Glutamatergic neuron (in vitro differentiated cells): ENCODE measurements at regions not wholly inside any gene's neighbourhood (a gene's known extent, or its start where the extent isn't known, plus 50 kb on each side); places are given as distances from the start of the nearest gene placed in this dataset.
"Not testable (repeated sequence)": the region's sequence is repeated elsewhere in the genome, so short reads cannot be mapped to it uniquely, and the experiment has no call there.

ENCODE experiments used
- DNase-seq: peaks from one replicate; pipeline ENCODE4 v3.0.0; 2022
- H3K27ac Mint-ChIP-seq: one replicate; pipeline ENCODE4 v1.8.0; 2020; ENCODE audit warnings: mild to moderate bottlenecking, mixed read lengths, inconsistent platforms; ENCODE audit not compliant: unreplicated experiment
- H3K27me3 Mint-ChIP-seq: one replicate; pipeline ENCODE4 v1.8.0; 2020; ENCODE audit warnings: mild to moderate bottlenecking, moderate library complexity, mixed read lengths, inconsistent platforms; ENCODE audit not compliant: unreplicated experiment
- H3K36me3 Mint-ChIP-seq: one replicate; pipeline ENCODE4 v1.8.0; 2020; ENCODE audit warnings: mild to moderate bottlenecking, mixed read lengths, inconsistent platforms; ENCODE audit not compliant: unreplicated experiment
- H3K4me1 Mint-ChIP-seq: one replicate; pipeline ENCODE4 v1.8.0; 2020; ENCODE audit warnings: mild to moderate bottlenecking, low read depth, mixed read lengths, inconsistent platforms; ENCODE audit not compliant: unreplicated experiment
- H3K4me3 Mint-ChIP-seq: one replicate; pipeline ENCODE4 v1.8.0; 2020; ENCODE audit warnings: mild to moderate bottlenecking, mixed read lengths, inconsistent platforms; ENCODE audit not compliant: unreplicated experiment
- H3K9me3 Mint-ChIP-seq: one replicate; pipeline ENCODE4 v1.8.0; 2020; ENCODE audit warnings: mild to moderate bottlenecking, moderate library complexity, mixed read lengths, inconsistent platforms; ENCODE audit not compliant: unreplicated experiment
- CTCF ChIP-seq: fragments of 200-600 bp; sonication (generic); IDR thresholded peaks from one replicate; pipeline ENCODE4 v1.5.0; 2021; ENCODE audit not compliant: partially characterized antibody, unreplicated experiment

- Mint-ChIP-seq H3K27me3 (no peaks in the 10 kb centered on the region), H3K4me3 (no peak overlapping the region), H3K9me3 (peaks cover 3% of the 10 kb centered on the region), H3K36me3 (peaks cover 5% of the 10 kb centered on the region), H3K27ac (no peak overlapping the region), H3K4me1 (no peaks in the 10 kb centered on the region)
- no peak for TF ChIP-seq CTCF
- no peak for DNase-seq
Observed at GRCh38 chr12:68537571-68537970, 73.1 kb upstream of the RAP1B start.

- H3K27me3 Mint-ChIP-seq: no peaks in the 10 kb centered on the region
Observed at GRCh38 chr12:68538726-68539614, 71.7 kb upstream of the RAP1B start.

GRCh38 chr12:68539615-68539952 is 71.1 kb upstream of the RAP1B start:
- no peak for TF ChIP-seq CTCF
- Mint-ChIP-seq H3K27ac (no peak overlapping the region), H3K9me3 (peaks cover 3% of the 10 kb centered on the region), H3K4me3 (no peak overlapping the region), H3K4me1 (no peaks in the 10 kb centered on the region), H3K27me3 (no peaks in the 10 kb centered on the region), H3K36me3 (peaks cover 5% of the 10 kb centered on the region)
- no peak for DNase-seq

More at GRCh38 chr12:68538726-68539614, 71.7 kb upstream of the RAP1B start:
- peaks cover 3% of the 10 kb centered on the region for H3K9me3 Mint-ChIP-seq
- DNase-seq: no peak
- H3K27ac Mint-ChIP-seq: no peak overlapping the region
- peaks cover 5% of the 10 kb centered on the region for H3K36me3 Mint-ChIP-seq
- no peak for TF ChIP-seq CTCF
- H3K4me1 Mint-ChIP-seq: no peaks in the 10 kb centered on the region
- no peak overlapping the region for H3K4me3 Mint-ChIP-seq

- not testable (repeated sequence) for H3K36me3 Mint-ChIP-seq, DNase-seq, H3K27me3 Mint-ChIP-seq, H3K4me3 Mint-ChIP-seq, H3K27ac Mint-ChIP-seq, H3K9me3 Mint-ChIP-seq, H3K4me1 Mint-ChIP-seq
Observed at GRCh38 chr12:68540768-68541167, 69.9 kb upstream of the RAP1B start.

- not testable (repeated sequence) for H3K27me3 Mint-ChIP-seq, H3K9me3 Mint-ChIP-seq, DNase-seq, H3K4me3 Mint-ChIP-seq, H3K27ac Mint-ChIP-seq, H3K4me1 Mint-ChIP-seq
- peaks cover 12% of the 10 kb centered on the region for H3K36me3 Mint-ChIP-seq
Observed at GRCh38 chr12:68547318-68547717, 63.4 kb upstream of the RAP1B start.

GRCh38 chr12:68552605-68553195 is 58.0 kb upstream of the RAP1B start:
- not testable (repeated sequence) for H3K27me3 Mint-ChIP-seq, H3K27ac Mint-ChIP-seq, DNase-seq, H3K4me1 Mint-ChIP-seq, H3K9me3 Mint-ChIP-seq, H3K4me3 Mint-ChIP-seq, H3K36me3 Mint-ChIP-seq
